Ascending aorta (tissue), 2 donors: ENCODE measurements at regions not wholly inside any gene's neighbourhood (a gene's known extent, or its start where the extent isn't known, plus 50 kb on each side); places are given as distances from the start of the nearest gene placed in this dataset.

Source experiments
- DNase-seq, 2 donors: peaks; one replicate each; pipeline ENCODE4 v3.0.0-alpha.2; 2019; ENCODE audit warnings: low spot score in 2 of 2
- H3K27ac ChIP-seq, 2 donors: fragments of 200-600 bp; sonication (generic); one replicate each; pipeline ENCODE4 v1.5.1; 2016 to 2017; ENCODE audit warnings: mild to moderate bottlenecking in 1 of 2
- H3K27me3 ChIP-seq: fragments of 200-600 bp; sonication (generic); one replicate; pipeline ENCODE4 v1.5.1; 2017
- H3K36me3 ChIP-seq, 2 donors: fragments of 200-600 bp; sonication (generic); one replicate each; pipeline ENCODE4 v1.5.1; 2016
- H3K4me1 ChIP-seq, 2 donors: fragments of 200-600 bp; sonication (generic); one replicate each; pipeline ENCODE4 v1.5.1; 2016 to 2017; ENCODE audit warnings: mild to moderate bottlenecking in 1 of 2
- H3K4me3 ChIP-seq, 2 donors: fragments of 200-600 bp; sonication (generic); one replicate each; pipeline ENCODE4 v1.5.1; 2016 to 2017; ENCODE audit warnings: mild to moderate bottlenecking in 1 of 2
- H3K9me3 ChIP-seq, 2 donors: fragments of 200-600 bp; sonication (generic); one replicate each; pipeline ENCODE4 v1.5.1; 2016
- intact Hi-C: fragments of 100-400 bp; cut with DNase I; formaldehyde crosslinking; loops from one replicate; pipeline ENCODE4 v1.15.1; 2023
- TF ChIP-seq, protein P1 (sequence below), 3 experiments: fragments of 200-600 bp in 2 of 3; fragments of 450-650 bp in 1 of 3; sonication (generic) in 2 of 3; IDR thresholded peaks; one replicate each; pipeline ENCODE4 v1.5.1; 2016 to 2019; ENCODE audit warnings: antibody characterized with exemption in 3 of 3, mild to moderate bottlenecking in 1 of 3, moderate library complexity in 1 of 3

- no peak overlapping the region for H3K4me3 ChIP-seq
- DNase-seq = no peak
- H3K27me3 ChIP-seq = no peaks in the 10 kb centered on the region
- H3K27ac ChIP-seq = no peak overlapping the region
- intact Hi-C loops = no loop called here
- H3K4me1 ChIP-seq = no peaks in the 10 kb centered on the region
- no peaks in the 10 kb centered on the region for H3K36me3 ChIP-seq
- TF ChIP-seq, protein P1, sequence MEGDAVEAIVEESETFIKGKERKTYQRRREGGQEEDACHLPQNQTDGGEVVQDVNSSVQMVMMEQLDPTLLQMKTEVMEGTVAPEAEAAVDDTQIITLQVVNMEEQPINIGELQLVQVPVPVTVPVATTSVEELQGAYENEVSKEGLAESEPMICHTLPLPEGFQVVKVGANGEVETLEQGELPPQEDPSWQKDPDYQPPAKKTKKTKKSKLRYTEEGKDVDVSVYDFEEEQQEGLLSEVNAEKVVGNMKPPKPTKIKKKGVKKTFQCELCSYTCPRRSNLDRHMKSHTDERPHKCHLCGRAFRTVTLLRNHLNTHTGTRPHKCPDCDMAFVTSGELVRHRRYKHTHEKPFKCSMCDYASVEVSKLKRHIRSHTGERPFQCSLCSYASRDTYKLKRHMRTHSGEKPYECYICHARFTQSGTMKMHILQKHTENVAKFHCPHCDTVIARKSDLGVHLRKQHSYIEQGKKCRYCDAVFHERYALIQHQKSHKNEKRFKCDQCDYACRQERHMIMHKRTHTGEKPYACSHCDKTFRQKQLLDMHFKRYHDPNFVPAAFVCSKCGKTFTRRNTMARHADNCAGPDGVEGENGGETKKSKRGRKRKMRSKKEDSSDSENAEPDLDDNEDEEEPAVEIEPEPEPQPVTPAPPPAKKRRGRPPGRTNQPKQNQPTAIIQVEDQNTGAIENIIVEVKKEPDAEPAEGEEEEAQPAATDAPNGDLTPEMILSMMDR (IDR thresholded peaks at IDR 0.05) = no peak
- no peaks in the 10 kb centered on the region for H3K9me3 ChIP-seq
Observed at GRCh38 chr2:150647943-150648342, 160.5 kb upstream of the RND3 start.

DNA sequence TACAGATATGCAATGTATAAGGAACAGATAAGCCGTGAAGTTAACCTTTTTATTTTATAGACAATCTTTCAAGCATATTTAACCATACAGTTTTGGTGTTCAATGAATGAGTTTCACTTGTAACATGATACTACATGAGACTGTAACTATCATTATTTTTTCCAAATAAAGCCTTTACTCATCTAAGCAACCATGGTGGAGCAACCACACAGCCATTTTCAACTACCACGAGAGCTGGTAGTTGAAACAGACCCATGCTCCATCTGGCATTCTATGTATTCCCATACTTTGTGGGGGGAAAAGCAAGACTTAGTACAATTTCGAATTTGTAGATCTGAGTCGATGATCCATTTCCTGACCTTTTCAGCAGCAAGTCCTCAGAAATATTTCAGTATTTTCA is 159.3 kb upstream of the RND3 start:
- DNase-seq = no peak
- TF ChIP-seq, protein P1 (IDR thresholded peaks at IDR 0.05) = no peak
- no peaks in the 10 kb centered on the region for H3K27me3 ChIP-seq
- no peaks in the 10 kb centered on the region for H3K9me3 ChIP-seq
- H3K36me3 ChIP-seq = no peaks in the 10 kb centered on the region
- H3K27ac ChIP-seq = no peak overlapping the region
- H3K4me1 ChIP-seq = no peaks in the 10 kb centered on the region
- intact Hi-C loops = no loop called here
- no peak overlapping the region for H3K4me3 ChIP-seq

GRCh38 chr2:150644298-150645067 is 157.0 kb upstream of the RND3 start:
- Histone ChIP-seq H3K36me3 (no peaks in the 10 kb centered on the region), H3K27ac (peak overlapping the region in 1 of 2 donors; percentile 48)
- intact Hi-C loops = no loop called here

DNA sequence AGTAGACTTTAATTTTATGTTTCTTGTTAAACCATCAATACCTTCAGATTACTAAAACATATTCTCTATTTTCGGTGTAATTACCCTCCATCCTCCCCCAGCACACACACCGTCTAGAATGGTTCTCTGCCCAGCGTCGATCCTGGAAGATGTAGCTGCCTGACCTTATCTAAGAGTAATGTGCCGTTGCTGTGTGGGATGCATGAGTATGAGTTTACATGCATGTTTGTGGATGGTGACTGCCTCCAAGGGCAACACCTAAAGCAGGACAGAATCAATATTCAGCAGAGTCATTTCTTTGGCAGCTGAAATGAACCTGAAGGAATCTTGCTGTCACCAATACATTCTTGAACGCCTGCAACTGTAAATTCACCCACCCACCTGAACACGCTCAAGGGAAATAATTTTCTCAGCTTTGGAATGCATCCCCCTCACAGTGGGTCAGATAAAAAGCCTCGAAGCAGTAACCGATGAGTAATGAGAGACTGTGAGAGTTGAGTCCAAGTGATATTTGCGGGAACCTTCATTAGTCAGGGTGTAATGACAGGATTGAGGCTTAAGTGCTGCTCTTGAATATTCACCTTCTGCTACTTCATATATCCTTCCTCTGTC is 155.8 kb upstream of the RND3 start:
- no peak for DNase-seq
- no peak overlapping the region for H3K4me3 ChIP-seq
- no peaks in the 10 kb centered on the region for H3K36me3 ChIP-seq
- H3K4me1 ChIP-seq = no peaks in the 10 kb centered on the region
- TF ChIP-seq, protein P1 (IDR thresholded peaks at IDR 0.05) = no peak
- no peak overlapping the region for H3K27ac ChIP-seq
- H3K9me3 ChIP-seq = no peaks in the 10 kb centered on the region
- intact Hi-C loops = no loop called here
- no peaks in the 10 kb centered on the region for H3K27me3 ChIP-seq

More at GRCh38 chr2:150644298-150645067, 157.0 kb upstream of the RND3 start:
- no peaks in the 10 kb centered on the region for H3K4me1 ChIP-seq
- DNase-seq = no peak
- TF ChIP-seq, protein P1 (IDR thresholded peaks at IDR 0.05) = no peak
- H3K4me3 ChIP-seq = no peak overlapping the region
- H3K27me3 ChIP-seq = no peaks in the 10 kb centered on the region
- no peaks in the 10 kb centered on the region for H3K9me3 ChIP-seq

- no peak overlapping the region for H3K4me3 ChIP-seq
- intact Hi-C loops = no loop called here
Observed at GRCh38 chr2:150640039-150640438, 152.6 kb upstream of the RND3 start.

More at GRCh38 chr2:150640039-150640438, 152.6 kb upstream of the RND3 start:
- H3K36me3 ChIP-seq = no peaks in the 10 kb centered on the region
- H3K9me3 ChIP-seq = no peaks in the 10 kb centered on the region
- H3K27me3 ChIP-seq = no peaks in the 10 kb centered on the region
- DNase-seq = no peak
- TF ChIP-seq, protein P1 (IDR thresholded peaks at IDR 0.05) = no peak
- no peak overlapping the region for H3K27ac ChIP-seq
- H3K4me1 ChIP-seq = no peaks in the 10 kb centered on the region
